ENCODE measurements at regions not wholly inside any gene's neighbourhood (a gene's known extent, or its start where the extent isn't known, plus 50 kb on each side); places are given as distances from the start of the nearest gene placed in this dataset.

GRCh38 chr11:44505581-44506054, 59.8 kb upstream of the CD82 start:
- Histone ChIP-seq H3K27ac (ENCODE audit: extremely low read length, insufficient read depth, low read length) (no peak overlapping the region), H3K36me3 (replicated peaks in 1 of 2; ENCODE audit: control insufficient read depth in 1 of 2, insufficient read depth in 2 of 2, low read length in 2 of 2) (no peaks in the 10 kb centered on the region), H3K9ac (ENCODE audit: insufficient read depth, low read depth, low read length) (no peak overlapping the region), H3K27me3 (ENCODE audit: control insufficient read depth in 1 of 2, insufficient read depth in 2 of 2, low read length in 2 of 2) (peaks cover 0 to 1% of the 10 kb centered on the region in 2 experiments; a peak in 1 of 5 replicates), H4K20me1 (ENCODE audit: insufficient read depth, low read length) (no peaks in the 10 kb centered on the region), H3K4me3 (replicated peaks in 1 of 3; ENCODE audit: insufficient read depth in 1 of 3, low read depth in 2 of 3, low read length in 3 of 3) (no peak overlapping the region), H3K4me1 (ENCODE audit: insufficient read depth, low read length) (no peaks in the 10 kb centered on the region), H2AFZ (ENCODE audit: low read length) (no peak overlapping the region), H3K4me2 (ENCODE audit: low read depth, low read length) (no peak overlapping the region), H3K9me3 (ENCODE audit: low read length) (no peaks in the 10 kb centered on the region), H3K79me2 (ENCODE audit: insufficient read depth, low read length) (no peaks in the 10 kb centered on the region)
- in situ Hi-C loops (cut with HindIII; ENCODE audit: extremely low pct_ligation_motif_present, low pct_unique_long_range_greater_than_20kb) (no loop called here), intact Hi-C loops (cut with micrococcal nuclease; ENCODE audit: unreplicated experiment) (no loop called here)
- POLR2A ChIA-PET: no interaction called here
- DNase-seq (ENCODE audit: low spot score): no peak
- 21% methylated on average over 5 of the region's 5 CpGs for whole genome bisulfite sequencing (ENCODE audit: low lambda C conversion rate)
- no peak for ATAC-seq
- CTCF ChIA-PET (ENCODE audit: low intra/inter-chr PET ratio, low total read pairs): no interaction called here
- no peak for FAIRE-seq
- no TSS peak for BruUV-seq (replicated peaks)
- TF ChIP-seq, protein P1, sequence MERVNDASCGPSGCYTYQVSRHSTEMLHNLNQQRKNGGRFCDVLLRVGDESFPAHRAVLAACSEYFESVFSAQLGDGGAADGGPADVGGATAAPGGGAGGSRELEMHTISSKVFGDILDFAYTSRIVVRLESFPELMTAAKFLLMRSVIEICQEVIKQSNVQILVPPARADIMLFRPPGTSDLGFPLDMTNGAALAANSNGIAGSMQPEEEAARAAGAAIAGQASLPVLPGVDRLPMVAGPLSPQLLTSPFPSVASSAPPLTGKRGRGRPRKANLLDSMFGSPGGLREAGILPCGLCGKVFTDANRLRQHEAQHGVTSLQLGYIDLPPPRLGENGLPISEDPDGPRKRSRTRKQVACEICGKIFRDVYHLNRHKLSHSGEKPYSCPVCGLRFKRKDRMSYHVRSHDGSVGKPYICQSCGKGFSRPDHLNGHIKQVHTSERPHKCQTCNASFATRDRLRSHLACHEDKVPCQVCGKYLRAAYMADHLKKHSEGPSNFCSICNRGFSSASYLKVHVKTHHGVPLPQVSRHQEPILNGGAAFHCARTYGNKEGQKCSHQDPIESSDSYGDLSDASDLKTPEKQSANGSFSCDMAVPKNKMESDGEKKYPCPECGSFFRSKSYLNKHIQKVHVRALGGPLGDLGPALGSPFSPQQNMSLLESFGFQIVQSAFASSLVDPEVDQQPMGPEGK (CRISPR knock-in tag; IDR thresholded peaks at IDR 0.05): no peak
- TF ChIP-seq SKIL (CRISPR knock-in tag; IDR thresholded peaks at IDR 0.05; ENCODE audit: borderline replicate concordance) (no peak), HOXD1 (CRISPR knock-in tag; IDR thresholded peaks at IDR 0.05) (no peak), SCMH1 (CRISPR knock-in tag; IDR thresholded peaks at IDR 0.05; ENCODE audit: borderline replicate concordance) (no peak), NR2F1 (CRISPR knock-in tag; IDR thresholded peaks at IDR 0.05) (no peak)
- TF ChIP-seq, protein P2, sequence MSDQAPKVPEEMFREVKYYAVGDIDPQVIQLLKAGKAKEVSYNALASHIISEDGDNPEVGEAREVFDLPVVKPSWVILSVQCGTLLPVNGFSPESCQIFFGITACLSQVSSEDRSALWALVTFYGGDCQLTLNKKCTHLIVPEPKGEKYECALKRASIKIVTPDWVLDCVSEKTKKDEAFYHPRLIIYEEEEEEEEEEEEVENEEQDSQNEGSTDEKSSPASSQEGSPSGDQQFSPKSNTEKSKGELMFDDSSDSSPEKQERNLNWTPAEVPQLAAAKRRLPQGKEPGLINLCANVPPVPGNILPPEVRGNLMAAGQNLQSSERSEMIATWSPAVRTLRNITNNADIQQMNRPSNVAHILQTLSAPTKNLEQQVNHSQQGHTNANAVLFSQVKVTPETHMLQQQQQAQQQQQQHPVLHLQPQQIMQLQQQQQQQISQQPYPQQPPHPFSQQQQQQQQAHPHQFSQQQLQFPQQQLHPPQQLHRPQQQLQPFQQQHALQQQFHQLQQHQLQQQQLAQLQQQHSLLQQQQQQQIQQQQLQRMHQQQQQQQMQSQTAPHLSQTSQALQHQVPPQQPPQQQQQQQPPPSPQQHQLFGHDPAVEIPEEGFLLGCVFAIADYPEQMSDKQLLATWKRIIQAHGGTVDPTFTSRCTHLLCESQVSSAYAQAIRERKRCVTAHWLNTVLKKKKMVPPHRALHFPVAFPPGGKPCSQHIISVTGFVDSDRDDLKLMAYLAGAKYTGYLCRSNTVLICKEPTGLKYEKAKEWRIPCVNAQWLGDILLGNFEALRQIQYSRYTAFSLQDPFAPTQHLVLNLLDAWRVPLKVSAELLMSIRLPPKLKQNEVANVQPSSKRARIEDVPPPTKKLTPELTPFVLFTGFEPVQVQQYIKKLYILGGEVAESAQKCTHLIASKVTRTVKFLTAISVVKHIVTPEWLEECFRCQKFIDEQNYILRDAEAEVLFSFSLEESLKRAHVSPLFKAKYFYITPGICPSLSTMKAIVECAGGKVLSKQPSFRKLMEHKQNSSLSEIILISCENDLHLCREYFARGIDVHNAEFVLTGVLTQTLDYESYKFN (CRISPR knock-in tag; conservative IDR thresholded peaks at IDR 0.05): no peak
